Stimulated activated CD8-positive, alpha-beta memory T cell treated with anti-CD3 and anti-CD28 coated beads, Interleukin-4, amount 100 ng/mL, for 48 hours (primary cell): ENCODE measurements at regions not wholly inside any gene's neighbourhood (a gene's known extent, or its start where the extent isn't known, plus 50 kb on each side); places are given as distances from the start of the nearest gene placed in this dataset.
"Not testable (repeated sequence)": the region's sequence is repeated elsewhere in the genome, so short reads cannot be mapped to it uniquely, and the experiment has no call there.

Experiments used
- DNase-seq: peaks from one replicate; pipeline ENCODE4 v3.0.0-alpha.2; 2020

DNA sequence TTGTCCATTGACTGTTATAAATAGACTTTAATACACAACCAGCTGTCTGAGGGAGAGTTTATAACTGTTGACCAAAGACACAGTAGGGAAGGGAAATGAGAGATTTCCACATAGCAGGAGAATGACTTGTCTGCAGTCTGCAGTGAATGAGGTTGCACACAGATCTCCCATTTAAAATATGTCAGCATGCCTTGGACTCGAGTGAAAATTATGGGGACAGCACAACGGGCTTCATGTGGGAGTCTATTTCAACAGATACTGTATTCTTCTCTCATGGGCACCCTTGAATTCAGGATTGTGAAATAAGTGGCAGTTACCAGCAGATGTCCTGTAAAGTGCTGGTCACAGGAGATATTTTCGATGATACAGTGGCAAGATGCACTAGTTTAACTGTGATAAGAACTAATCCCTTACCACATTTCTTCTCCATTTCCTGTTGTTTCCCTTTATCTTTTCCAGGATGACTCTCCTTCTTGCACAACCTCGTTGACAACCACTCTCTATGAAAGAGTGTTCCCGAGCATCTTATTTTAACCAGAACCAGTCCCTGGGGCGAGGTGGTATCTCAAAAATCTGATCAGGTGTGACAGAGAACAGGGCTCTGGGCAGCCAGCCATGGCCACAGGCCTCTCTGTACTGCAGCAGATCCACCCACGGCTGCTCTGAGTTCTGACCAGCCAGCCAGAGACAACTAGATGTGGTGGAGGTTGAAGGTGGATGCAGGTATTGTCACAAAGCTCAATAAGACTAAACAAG lies 51.5 kb upstream of the MAP3K1 start:
- no peak for DNase-seq

DNA sequence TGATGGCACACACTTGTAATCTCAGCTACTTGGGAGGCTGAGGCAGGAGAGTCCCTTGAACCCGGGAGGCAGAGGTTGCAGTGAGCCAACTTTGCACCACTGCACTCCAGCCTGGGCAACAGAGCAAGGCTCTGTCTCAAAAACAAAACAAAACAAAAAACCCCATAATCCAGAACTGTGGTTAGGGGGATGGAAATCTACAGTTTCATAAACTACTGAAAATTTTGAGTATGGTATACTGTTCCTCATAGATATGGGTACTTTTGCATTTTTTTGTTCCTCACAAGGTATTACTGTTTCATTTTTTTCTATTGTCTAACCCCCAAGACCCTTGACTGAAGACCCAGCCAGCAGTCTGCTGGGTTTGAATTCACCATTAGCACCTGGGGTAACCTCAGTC lies 52.2 kb upstream of the MAP3K1 start:
- no peak for DNase-seq

DNA sequence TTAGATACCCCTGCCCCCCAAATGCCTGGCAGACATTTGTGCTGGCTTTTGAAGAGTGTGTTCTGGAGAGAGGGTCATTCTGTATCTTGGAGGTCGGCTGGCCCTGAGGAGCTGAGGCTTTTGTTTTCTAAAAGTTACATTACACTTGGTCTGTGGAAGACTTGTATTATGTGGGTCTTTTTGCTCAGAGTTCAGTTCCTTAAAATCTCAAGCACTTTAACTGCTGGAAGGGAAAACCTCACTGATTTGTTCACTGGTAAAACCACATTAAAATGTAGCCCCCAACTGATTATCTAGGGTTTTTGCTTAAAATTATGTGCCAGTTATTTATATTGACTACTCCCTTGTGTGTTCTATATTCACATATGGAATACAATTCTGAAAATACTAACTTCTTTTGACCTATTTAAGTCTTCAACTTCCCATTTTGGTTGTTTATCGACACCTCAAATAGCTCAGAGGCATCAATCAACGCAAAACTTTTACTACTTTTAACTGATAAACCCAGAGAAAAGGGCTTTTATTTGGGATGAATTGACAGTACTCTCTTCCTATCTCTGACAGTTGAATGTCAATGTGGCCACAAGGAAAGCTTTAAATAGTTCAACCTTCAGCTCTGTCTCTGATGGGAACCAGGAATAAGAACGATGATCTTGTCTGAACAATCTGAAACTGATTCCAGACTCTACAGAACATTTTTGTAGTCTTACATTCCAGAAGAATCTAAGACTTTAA lies 54.0 kb upstream of the MAP3K1 start:
- DNase-seq: no peak

DNA sequence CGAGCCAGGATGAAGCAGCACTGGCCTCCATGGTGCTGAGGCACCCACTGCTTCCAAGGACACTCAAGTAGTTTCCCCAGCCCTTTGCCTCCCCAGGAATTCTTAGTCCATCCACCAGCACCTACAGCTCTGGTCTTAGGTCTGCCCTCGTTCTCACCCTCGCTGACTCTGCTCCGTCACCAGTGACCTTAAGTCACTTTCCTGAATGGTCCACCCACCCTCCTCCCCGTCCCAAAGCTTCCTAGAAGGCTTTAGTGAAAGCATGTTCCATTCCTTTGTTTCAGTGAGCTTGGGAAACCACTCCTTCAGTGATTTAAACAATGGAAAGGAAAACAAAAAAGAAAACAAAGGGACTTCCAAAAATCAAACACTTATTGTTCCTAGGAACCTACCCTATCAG lies 54.6 kb upstream of the MAP3K1 start:
- DNase-seq: no peak

DNA sequence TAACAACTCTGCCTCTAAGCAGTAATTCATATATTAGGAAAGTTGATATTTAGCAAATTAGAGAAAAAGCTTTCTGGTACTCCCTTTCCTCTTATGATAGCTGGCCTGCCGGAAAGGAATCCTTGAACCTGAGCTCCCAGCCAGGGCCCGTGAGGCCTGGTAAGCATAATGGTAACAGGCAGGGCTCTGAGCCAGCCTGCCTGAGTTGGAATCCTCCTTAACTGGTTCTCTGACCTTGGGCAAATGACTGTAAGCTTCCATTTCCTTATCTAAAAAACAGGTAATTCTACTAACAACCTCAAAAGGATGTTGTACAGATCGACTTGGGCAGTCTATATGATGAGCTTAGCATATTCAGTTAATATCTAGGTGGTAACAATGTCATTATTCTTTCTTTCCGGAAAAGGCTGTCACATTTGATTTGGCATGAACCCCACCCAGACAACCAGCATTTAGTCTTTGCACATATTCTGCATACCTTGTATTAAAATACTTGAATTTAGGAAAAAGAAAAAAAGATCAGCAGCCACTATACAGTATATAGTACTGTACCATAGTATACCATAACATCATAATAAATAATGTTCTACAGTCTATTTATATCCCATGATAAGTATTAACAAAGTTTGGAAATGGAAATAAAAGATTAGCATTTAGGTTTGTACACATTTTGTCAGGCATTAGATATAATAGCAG lies 55.7 kb upstream of the MAP3K1 start:
- no peak for DNase-seq

DNA sequence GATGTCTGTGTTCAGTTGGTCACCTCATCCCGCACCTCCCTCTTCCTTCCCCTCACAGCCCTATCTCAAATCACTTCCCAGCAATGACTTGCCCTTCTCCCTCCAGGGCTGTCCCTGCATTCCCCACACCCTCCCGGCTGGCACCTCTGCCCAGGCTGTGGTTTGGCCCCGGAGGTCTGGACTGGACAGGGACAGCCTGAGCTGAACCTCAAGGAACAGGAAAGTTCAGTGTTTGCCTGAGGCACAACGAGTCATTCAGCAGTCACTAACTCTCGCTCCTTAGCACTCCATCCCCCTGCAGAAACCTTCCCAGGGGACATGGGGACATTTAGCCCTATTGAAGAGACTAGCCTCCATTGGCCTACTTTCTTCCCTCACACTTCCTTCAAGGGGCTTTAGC lies 58.3 kb upstream of the MAP3K1 start:
- DNase-seq: no peak

DNA sequence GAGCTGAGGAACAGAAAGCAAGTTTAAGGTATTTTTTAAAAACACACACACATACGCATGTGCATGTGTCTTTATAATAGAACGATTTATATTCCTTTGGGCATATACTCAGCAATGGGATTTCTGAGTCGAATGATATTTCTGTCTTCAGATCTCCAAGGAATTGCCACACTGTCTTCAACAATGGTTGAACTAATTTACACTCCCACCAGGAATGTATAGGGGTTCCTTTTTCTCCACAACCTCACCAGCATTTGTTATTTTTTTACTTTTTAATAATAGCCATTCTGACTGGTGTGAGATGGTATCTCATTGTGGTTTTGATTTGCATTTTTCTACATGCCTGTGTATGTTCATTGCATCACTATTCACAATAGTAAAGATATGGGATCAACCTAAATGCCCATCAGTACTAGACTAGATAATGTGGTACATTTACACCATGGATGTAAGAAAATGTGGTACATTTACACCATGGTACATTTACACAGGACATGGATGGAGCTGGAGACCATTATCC lies 60.3 kb upstream of the MAP3K1 start:
- no peak for DNase-seq

DNA sequence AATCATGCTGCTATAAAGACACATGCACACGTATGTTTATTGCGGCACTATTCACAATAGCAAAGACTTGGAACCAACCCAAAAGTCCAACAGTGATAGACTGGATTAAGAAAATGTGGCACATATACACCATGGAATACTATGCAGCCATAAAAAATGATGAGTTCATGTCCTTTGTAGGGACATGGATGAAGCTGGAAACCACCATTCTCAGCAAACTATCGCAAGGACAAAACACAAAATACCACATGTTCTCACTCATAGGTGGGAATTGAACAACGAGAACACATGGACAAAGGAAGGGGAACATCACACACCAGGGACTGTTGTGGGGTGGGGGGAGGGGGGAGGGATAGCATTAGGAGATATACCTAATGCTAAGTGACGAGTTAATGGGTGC lies 61.8 kb upstream of the MAP3K1 start:
- DNase-seq: not testable (repeated sequence)

DNA sequence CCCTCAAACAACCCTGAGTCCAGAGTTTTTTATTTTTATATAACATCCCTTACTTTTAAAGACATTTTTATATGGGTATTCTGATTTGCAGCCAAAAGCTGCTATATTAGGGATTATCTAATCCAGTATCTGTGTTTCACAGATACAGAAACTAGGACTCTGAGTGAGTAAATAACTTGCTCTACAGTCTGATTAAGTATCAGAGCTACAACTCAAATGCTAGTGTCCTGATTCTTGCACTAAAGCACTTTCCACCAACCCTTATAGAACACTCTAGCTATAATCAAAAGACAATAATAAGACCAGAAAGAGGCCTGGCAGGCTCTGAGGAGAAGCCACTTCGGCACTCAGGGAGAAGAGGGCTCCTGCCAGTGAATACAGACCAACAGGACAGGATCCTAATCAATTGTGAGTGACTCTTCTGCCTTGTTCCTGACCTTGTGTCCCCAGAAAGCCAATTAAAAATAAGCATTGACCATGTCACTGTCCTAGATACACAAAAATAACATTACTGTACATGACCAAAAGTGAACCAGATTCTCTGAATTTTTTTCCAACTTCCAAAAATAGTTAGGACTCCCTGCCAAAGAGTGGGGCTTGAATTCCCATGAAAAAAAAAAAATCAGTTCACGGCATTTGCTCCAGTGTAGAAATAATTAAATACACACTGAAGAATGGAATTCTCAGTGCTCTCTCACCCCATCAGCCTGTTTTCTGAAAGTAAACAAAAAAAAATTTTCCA lies 63.6 kb upstream of the MAP3K1 start:
- DNase-seq: no peak

DNA sequence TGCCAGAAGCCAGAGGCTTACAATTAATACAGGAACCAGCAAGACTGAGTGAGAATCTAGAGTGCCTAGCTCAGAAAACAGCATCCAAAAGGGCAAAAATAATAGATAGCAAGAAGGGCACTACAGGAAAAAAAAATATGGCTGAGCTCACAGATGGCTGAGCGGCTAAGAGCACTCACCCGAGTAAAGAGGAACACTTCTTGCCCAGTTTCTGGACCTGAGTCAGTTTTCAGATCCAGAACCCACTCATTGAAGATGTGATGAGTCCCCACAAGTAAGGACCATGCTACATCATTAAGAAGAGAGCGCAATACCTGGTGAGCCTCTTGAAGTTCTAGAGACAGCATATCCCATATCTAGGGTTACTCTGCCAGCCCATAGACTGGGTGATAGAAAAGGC lies 65.5 kb upstream of the MAP3K1 start:
- DNase-seq: no peak

DNA sequence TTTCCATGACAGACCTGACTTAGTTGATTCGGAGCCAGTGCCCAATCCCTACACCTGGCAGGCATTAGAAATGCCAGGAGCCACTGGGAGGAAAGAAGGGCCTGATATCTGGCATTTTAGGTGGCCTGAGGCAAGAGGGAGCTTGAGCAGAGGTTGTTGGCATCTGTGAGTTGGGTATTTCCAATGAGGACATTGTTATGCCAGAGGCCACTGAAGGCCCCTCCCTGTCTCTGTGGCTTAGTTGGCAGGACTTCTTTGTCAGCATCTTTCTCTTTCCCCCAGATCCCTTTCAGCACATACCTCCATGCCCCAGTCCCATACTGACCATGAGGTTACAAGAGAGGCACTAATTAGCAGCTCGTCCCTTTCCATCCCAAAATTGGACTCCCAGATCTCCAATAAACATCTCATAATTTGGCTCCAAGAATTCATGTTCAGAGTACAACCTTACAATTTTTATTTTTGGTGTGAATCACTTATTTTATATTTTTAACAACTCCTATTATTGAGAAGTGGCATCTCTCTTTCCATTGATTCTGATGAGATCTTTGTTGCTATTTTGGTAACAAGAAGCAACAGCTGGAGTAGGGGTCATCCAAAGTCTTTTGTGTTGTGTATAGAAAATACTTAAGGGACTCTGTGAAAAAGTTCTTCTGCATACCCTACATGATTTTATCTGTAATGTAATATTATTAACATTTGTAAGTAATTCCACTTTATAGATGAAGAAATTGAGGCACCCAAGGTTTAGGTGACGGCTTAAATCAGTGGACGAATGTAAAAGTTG lies 68.6 kb upstream of the MAP3K1 start:
- no peak for DNase-seq

DNA sequence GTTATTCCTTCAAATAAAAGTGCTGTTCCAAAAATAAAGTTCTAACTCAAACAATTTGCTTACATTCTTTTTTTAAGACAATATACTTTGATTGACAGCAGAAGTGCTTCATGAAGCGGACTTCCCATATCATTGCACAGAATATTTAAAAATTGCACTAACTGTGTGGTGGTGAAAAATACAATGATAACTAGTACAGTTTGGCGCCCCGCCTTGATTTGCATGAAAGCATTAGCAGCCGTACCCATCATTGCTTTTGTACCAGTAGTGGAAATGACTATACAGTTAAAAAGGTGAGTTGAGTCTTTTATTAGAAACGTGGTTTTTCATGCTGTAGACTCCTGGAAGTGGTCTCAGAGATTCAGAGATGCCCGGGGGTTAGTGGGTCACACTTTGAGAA lies 69.5 kb upstream of the MAP3K1 start:
- DNase-seq: no peak

DNA sequence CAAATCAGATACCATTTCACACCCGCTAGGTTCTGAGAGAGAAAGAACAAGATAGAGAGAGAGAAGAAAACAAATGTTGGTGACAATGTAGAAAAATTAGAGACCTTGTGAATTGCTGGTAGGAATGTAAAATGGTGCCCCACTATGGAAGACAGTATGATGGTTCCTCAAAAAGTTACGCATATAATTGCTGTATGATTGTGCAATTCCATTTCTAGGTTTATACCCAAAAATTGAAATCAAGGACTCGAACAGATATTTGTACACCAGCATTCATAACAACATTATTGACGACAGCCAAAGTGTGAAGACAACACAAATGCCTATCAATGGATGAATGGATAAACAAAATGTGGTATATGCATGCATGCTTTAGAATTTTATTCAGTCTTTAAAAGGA lies 74.5 kb upstream of the MAP3K1 start:
- DNase-seq: no peak

DNA sequence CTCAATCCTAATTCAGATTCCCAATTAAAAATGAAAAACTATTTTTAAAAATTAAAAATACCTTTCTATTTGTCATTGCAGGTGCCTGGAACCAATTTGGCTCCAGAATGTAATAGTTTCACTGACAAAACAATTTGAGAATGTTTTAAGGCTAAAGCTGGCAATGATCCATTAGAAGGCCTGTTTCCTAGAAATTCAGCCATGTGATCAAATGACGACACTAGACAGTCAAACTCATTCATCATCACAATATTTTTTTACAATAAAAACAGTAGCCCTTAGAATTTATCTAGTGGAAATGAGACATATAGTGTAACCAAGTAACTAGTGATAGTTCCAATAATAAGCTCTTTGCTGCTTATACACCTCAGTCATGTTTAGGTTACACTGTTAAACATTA lies 75.4 kb upstream of the MAP3K1 start:
- DNase-seq: no peak

DNA sequence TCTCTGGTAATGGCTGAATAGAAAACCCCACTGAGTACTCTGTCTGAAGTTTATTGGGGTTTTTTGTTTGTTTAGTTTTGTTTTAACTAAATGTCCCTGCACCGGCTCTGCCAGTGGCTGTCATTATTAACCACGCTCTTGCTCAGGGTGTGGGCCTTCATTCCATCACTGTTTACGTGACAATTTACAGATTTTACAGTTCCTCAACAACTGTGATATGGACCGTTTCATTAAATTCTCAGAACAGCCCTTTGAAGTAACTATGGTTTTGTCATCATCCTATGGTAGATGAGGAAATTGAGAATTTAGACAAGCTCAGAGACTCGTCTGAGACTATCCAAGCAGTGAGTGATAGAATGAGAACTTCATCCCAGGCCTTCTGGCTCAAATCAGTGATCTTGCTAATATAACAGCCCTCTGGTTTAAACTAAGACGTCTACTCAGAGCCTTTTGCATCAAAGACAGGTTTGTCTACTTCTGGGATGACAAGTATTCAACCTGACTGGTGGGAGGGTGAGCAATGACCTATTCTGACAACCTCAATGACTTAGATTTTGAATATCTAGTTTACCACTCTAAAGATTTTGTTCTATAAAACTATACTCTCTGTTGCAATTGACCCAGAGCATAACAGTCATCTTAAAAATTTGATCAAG lies 77.3 kb upstream of the MAP3K1 start:
- DNase-seq: no peak

DNA sequence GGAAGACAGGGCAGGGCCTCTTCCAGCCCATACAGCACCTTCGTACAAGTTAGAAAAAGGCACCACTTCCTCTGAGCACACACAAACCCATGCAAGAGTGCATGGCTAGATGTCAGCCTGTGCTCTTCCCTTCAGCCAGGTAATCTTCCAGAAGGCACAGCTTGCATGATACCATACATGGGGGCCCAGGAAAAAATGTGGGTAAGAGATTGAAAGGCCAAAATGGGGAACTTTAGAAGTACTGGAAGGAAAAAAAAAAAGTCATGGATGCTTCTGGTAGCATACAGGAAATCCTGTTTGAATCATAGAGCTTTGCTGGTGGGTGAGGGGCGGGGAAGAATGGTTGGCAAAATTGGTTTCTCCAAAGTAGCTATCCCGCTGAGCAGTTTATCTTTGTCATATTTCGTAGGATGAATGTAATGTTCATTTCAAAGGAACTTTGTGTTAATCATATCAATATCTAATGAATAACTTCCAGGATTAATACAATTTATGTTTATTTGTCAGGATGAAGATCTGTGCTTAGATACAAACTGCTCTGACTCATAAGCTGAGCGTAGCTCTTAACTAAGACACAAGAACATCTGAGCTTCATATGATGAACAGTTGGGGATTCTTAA lies 78.2 kb upstream of the MAP3K1 start:
- no peak for DNase-seq

DNA sequence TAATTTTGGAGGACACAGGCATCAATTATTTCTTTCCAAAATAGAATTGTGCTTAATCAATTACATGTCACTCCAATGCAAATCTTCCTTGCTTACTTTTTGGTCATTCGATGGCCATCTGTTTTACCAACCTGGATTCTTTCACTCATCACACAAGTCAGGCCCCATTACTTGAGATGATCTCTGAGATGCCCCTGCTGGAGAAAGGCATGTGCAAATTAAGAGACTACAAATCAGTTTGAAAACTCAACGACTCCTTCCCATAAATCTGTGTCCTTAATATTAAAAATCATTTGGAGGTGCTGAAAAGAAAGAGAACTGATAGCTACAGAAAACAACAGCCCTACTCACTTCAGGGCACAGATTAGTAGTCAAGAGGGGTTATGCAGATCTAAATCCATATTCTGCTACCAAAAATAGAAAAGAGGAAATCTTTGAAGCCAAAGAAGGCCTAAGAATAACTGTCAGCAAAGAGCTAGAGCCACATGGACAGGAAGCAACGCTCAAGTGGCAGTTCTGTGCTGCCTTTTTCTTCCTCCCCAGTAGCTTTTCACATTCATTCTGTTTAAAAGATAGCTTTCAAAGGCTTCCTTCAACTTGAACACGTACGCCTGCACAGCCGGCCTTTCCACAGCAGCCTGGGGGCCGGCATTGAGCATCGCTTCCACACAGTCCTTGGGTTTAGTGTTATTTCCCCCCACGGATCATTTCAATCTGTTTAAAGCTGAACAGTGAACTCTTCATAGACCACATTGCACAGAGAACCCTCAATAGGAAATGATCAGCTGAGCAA lies 79.3 kb upstream of the MAP3K1 start:
- DNase-seq: peak; percentile 27

DNA sequence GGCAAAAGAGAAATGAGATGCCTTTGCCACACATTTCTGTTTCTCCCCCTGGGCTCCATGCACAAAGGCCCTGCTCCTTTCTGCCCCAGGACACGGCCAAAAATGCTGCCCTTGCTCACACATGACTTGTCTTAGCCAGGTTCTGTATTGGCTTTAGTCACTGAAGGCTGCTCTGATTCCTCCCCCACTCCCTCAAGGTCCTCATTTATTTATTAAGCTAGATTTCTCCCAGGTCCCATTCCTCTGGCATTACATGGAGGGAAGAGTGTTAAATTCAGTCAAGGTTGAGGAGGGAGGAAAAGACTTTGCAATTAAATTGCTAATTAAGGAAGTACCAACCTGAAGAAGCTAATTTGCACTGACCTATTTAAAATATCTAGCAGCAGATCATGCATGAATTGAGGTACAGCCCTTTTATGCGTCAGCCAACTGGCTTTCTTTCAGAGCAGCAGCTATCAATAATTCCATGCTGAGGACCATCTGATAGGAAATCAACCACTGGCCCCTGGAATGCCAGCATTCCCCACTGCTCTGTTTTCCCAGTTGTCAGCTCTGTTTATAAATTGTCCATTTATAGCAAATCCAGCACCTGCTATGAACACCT lies 81.2 kb upstream of the MAP3K1 start:
- no peak for DNase-seq

DNA sequence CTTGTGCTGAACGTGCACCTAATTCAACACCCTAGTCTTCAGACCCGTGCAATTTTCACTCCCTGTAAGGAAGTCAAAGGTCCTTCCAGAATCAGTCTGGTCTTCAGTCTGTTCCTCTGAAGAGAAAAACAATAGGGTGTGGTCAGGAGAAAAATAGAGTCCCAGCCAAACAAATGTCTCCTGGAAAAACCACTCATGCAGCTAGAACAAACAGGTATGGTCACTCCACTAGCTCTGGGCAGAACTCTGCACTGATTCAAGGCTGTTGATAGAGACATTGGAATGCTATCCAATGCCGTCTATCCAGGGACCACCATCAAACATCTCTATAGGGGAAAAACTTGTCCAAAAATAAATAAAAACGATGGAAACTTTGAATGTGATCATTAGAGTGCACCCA lies 81.8 kb upstream of the MAP3K1 start:
- DNase-seq: no peak

DNA sequence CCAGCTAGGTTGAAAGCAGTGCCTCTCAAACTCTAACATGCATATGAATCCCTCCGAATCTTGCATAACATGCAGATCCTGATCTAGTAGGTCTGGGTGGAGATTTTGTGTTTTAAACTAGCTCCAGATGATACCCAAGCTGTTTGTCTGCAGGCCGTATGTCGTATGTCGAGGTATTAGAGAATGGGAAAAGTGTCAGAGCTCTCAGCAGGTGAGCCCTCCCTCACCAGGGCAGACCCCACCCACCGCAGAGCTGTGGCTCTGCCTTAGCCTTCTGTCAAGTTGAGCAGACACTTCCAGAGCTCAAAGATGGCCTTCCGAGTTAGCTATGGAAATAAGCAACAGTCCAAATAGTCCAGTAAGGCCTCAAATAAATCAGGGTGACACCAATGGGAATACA lies 83.2 kb upstream of the MAP3K1 start:
- DNase-seq: no peak
